Ovary (tissue), 3 donors: ENCODE measurements at regions not wholly inside any gene's neighbourhood (a gene's known extent, or its start where the extent isn't known, plus 50 kb on each side); places are given as distances from the start of the nearest gene placed in this dataset.

Experiments
- CTCF ChIP-seq, 3 donors: fragments of 450-650 bp in 2 of 3; fragments of 200-600 bp in 1 of 3; IDR thresholded peaks; one replicate each; pipeline versions ENCODE4 v1.5.1 to v1.8.0; 2016 to 2022; ENCODE audit warnings: antibody characterized with exemption in 3 of 3, mild to moderate bottlenecking in 1 of 3
- POLR2A ChIP-seq: fragments of 450-650 bp; IDR thresholded peaks from one replicate; pipeline ENCODE4 v1.6.1; 2017; ENCODE audit warnings: antibody characterized with exemption, mild to moderate bottlenecking, moderate library complexity
- donor health status: DM: no; HTN: no; CAD: no.

- TF ChIP-seq CTCF (IDR thresholded peaks at IDR 0.05) (no peak), POLR2A (no peak)
Observed at GRCh38 chr3:159787178-159787574, 201.5 kb upstream of the IL12A start.
